HEK293 (cell line): ENCODE measurements at regions not wholly inside any gene's neighbourhood (a gene's known extent, or its start where the extent isn't known, plus 50 kb on each side); places are given as distances from the start of the nearest gene placed in this dataset.

Experiments used
- ZNF121 ChIP-seq: fragments of 450-650 bp; formaldehyde crosslinking; IDR thresholded peaks from 2 replicates; pipeline ENCODE4 v1.5.1; 2016; ENCODE audit warnings: missing biosample characterization, missing genetic modification characterization
- ZNF184 ChIP-seq: fragments of 450-650 bp; IDR thresholded peaks from 2 replicates; pipeline ENCODE4 v1.5.1; 2018; ENCODE audit warnings: missing biosample characterization, mild to moderate bottlenecking, missing genetic modification characterization
- ZNF391 ChIP-seq: fragments of 450-650 bp; formaldehyde crosslinking; IDR thresholded peaks from 2 replicates; pipeline ENCODE4 v1.5.1; 2016; ENCODE audit warnings: low read depth, missing biosample characterization, missing genetic modification characterization, borderline replicate concordance
- ZNF473 ChIP-seq: fragments of 450-650 bp; formaldehyde crosslinking; IDR thresholded peaks from 2 replicates; pipeline ENCODE4 v1.5.1; 2017; ENCODE audit warnings: missing biosample characterization, missing genetic modification characterization
- ZNF610 ChIP-seq: fragments of 450-650 bp; formaldehyde crosslinking; IDR thresholded peaks from 2 replicates; pipeline ENCODE4 v1.5.1; 2016; ENCODE audit warnings: missing biosample characterization, missing genetic modification characterization, borderline replicate concordance
- TF ChIP-seq, protein P1 (sequence below): fragments of 450-650 bp; formaldehyde crosslinking; IDR thresholded peaks from 2 replicates; pipeline ENCODE4 v1.5.1; 2016; ENCODE audit warnings: missing biosample characterization, missing genetic modification characterization
- TF ChIP-seq, protein P2 (sequence below): fragments of 450-650 bp; formaldehyde crosslinking; IDR thresholded peaks from 2 replicates; pipeline ENCODE4 v1.5.1; 2017; ENCODE audit warnings: missing biosample characterization, missing genetic modification characterization

DNA sequence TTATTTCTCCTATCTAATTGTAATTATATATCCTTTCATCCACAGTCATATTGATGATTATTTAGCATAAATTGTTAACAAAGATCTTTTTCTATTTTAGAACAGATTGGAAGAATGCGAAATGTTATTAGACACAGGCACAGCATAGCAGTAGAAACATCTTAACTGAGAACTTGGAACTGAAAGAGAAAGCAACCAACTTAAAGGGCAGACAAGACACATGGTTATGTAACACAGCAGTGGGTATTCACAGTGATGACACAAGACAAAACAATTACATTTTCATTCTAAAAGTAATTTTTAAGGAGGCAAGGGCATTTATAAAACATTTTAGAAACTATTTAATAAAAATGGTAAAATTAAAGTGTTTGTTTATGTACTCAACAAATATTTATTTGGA lies 57.7 kb upstream of the MEF2C start:
- TF ChIP-seq, protein P1, sequence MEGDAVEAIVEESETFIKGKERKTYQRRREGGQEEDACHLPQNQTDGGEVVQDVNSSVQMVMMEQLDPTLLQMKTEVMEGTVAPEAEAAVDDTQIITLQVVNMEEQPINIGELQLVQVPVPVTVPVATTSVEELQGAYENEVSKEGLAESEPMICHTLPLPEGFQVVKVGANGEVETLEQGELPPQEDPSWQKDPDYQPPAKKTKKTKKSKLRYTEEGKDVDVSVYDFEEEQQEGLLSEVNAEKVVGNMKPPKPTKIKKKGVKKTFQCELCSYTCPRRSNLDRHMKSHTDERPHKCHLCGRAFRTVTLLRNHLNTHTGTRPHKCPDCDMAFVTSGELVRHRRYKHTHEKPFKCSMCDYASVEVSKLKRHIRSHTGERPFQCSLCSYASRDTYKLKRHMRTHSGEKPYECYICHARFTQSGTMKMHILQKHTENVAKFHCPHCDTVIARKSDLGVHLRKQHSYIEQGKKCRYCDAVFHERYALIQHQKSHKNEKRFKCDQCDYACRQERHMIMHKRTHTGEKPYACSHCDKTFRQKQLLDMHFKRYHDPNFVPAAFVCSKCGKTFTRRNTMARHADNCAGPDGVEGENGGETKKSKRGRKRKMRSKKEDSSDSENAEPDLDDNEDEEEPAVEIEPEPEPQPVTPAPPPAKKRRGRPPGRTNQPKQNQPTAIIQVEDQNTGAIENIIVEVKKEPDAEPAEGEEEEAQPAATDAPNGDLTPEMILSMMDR (tag by site-specific recombination), result no peak
- no peak for TF ChIP-seq ZNF184 (tag by site-specific recombination)
- no peak for TF ChIP-seq ZNF473
- TF ChIP-seq ZNF610, result no peak
- no peak for TF ChIP-seq ZNF391
- TF ChIP-seq, protein P2, sequence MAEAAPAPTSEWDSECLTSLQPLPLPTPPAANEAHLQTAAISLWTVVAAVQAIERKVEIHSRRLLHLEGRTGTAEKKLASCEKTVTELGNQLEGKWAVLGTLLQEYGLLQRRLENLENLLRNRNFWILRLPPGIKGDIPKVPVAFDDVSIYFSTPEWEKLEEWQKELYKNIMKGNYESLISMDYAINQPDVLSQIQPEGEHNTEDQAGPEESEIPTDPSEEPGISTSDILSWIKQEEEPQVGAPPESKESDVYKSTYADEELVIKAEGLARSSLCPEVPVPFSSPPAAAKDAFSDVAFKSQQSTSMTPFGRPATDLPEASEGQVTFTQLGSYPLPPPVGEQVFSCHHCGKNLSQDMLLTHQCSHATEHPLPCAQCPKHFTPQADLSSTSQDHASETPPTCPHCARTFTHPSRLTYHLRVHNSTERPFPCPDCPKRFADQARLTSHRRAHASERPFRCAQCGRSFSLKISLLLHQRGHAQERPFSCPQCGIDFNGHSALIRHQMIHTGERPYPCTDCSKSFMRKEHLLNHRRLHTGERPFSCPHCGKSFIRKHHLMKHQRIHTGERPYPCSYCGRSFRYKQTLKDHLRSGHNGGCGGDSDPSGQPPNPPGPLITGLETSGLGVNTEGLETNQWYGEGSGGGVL (tag by site-specific recombination), result no peak
- no peak for TF ChIP-seq ZNF121
